ENCODE measurements at regions not wholly inside any gene's neighbourhood (a gene's known extent, or its start where the extent isn't known, plus 50 kb on each side); places are given as distances from the start of the nearest gene placed in this dataset.
A peak's percentile ranks its signal among the peaks of the same experiment; 100 is the strongest.
"Not testable (repeated sequence)": the region's sequence is repeated elsewhere in the genome, so short reads cannot be mapped to it uniquely, and the experiment has no call there.

DNA sequence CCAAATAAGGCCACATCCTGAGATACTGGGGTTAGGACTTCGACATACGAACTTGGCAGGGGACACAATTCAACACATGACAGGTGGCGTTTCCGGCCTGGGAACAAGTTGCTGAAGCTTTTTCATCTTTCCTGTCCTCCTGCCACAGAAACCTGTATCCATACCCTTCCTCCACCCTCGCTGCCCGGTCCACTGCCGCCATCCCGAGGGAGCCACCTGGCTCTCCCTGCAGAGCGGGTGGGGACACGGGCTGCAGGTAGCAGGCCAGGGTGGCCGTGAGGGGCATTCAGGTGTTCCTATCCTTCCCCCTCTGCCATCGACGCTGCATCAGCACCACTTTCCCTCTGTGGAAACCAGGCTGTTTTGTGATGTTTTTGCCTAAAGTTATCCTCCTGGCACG, 74.4 kb upstream of the TWIST2 start:
- no peak for DNase-seq
- no peaks in the 10 kb centered on the region for H3K27me3 ChIP-seq
- 0 out of 2 replicates have a peak, but pooled peaks cover 3% of the 10 kb centered on the region for H3K9me3 ChIP-seq (replicated peaks)
- no peak overlapping the region for H3K27ac ChIP-seq
- no peak overlapping the region for H3K4me3 ChIP-seq
- H3K4me1 ChIP-seq: no peaks in the 10 kb centered on the region
- no peaks in the 10 kb centered on the region for H3K36me3 ChIP-seq

DNA sequence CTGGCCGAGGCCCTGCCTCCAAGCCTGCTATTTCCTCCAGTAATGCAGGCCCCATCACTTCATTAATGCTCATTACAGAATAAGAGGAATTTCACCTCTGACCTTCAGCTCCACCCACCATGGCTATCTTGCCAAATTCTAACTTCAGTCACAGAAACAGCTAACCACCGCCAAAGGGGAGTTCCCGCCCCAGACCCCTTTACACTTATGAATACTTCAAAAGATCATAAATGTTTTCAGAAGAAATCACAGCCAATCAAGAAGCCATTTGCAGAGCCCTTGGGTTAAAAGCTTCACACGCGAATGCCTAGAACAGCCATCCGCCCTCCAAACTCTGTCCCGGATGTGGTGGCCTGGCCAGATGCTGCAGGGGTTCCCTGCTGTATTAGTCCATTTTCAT, 73.8 kb upstream of the TWIST2 start:
- Histone ChIP-seq H3K9me3 (replicated peaks) (no peaks in the 10 kb centered on the region), H3K27ac (no peak overlapping the region), H3K4me3 (no peak overlapping the region), H3K4me1 (no peaks in the 10 kb centered on the region), H3K27me3 (no peaks in the 10 kb centered on the region), H3K36me3 (no peaks in the 10 kb centered on the region)
- no peak for DNase-seq

DNA sequence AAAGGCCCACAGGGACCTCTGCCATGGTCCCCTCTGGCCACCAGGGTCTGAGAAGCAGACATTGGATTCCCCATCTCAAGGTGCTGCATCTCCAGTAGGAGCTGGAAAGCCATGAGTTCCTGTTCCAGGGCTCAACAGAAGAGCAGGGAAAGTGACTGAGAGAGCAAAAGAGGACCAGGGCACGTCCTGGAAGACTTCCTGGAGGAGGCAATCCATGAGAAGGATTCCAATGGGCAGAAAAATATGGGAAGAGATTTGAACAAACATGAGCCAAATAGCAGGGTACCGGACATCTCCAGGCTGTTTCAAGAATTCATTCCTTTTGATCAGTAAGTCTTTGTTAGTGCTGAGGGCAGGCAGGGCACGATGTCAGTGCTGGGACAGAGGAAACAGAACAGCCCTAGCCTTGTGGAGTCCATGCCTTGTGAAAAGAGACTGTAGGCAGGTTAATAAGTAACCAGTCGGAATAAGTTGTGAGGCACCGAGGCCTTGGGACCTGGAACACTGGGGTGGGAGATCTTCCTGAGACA, 72.8 kb upstream of the TWIST2 start:
- H3K4me1 ChIP-seq: no peaks in the 10 kb centered on the region
- H3K9me3 ChIP-seq (replicated peaks): no peaks in the 10 kb centered on the region
- DNase-seq: no peak
- no peak overlapping the region for H3K4me3 ChIP-seq
- H3K36me3 ChIP-seq: no peaks in the 10 kb centered on the region
- no peaks in the 10 kb centered on the region for H3K27me3 ChIP-seq
- no peak overlapping the region for H3K27ac ChIP-seq

DNA sequence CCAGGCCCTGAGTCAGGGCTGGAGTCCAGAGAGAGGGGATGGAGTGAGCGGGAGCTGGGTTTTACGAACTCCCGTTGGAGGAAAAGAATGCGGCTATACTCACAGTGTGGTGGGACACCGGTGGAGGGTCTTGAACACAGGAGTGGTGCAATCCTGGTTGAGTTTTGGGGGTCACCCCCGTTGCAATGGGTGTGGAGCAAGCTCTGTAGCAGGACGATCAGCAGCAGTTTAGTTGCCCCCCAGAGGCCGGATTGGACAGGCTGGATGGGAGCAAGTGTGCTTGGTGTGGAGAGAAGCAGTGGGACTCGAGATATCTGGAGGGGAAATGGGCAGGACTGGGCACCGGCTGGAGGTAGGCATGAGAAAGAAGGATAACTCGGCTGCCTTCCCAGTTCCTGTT, 72.3 kb upstream of the TWIST2 start:
- no peak overlapping the region for H3K27ac ChIP-seq
- H3K4me3 ChIP-seq: no peak overlapping the region
- no peak for DNase-seq
- no peaks in the 10 kb centered on the region for H3K36me3 ChIP-seq
- H3K4me1 ChIP-seq: no peaks in the 10 kb centered on the region
- no peaks in the 10 kb centered on the region for H3K9me3 ChIP-seq (replicated peaks)
- H3K27me3 ChIP-seq: no peaks in the 10 kb centered on the region

DNA sequence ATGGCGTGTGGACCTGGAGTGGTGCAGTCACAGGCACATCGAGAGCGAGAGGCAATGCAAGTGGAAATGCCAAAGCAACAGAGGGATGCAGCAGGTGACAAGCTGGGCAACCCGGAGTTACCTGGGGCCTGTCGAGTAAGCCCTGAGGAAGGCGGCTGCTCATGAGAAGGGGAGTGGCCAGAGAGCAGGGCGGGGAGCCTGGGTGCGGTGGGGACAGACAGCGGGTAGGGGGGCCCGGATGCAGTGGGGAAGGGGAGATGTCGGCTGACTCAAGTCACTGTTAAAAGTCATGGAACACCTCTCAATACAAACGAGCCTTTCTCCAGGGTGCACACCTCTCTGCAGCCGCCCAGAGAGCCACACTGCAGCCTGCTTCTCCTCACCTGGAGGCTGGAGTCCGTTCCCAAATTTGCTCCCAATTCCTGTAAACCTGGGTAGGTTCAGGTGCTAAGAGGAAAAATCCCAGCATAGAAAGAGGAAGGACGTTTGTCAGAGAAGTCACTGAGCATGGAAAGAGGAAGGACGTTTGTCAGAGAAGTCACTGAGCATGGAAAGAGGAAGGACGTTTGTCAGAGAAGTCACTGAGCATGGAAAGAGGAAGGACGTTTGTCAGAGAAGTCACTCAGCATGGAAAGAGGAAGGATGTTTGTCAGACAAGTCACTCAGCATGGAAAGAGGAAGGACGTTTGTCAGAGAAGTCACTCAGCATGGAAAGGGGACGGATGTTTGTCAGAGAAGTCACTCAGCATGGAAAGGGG, 71.7 kb upstream of the TWIST2 start:
- H3K4me3 ChIP-seq: no peak overlapping the region
- DNase-seq: no peak
- no peaks in the 10 kb centered on the region for H3K27me3 ChIP-seq
- H3K9me3 ChIP-seq (replicated peaks): no peaks in the 10 kb centered on the region; the same call in 1 of the 2 replicates
- no peaks in the 10 kb centered on the region for H3K36me3 ChIP-seq
- H3K4me1 ChIP-seq: no peaks in the 10 kb centered on the region
- H3K27ac ChIP-seq: no peak overlapping the region

DNA sequence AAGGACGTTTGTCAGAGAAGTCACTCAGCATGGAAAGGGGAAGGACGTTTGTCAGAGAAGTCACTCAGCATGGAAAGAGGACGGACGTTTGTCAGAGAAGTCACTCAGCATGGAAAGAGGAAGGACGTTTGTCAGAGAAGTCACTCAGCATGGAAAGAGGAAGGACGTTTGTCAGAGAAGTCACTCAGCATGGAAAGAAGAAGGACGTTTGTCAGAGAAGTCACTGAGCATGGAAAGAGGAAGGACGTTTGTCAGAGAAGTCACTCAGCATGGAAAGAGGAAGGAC, 71.2 kb upstream of the TWIST2 start:
- H3K4me1 ChIP-seq; DNase-seq; H3K9me3 ChIP-seq (replicated peaks): not testable (repeated sequence)

DNA sequence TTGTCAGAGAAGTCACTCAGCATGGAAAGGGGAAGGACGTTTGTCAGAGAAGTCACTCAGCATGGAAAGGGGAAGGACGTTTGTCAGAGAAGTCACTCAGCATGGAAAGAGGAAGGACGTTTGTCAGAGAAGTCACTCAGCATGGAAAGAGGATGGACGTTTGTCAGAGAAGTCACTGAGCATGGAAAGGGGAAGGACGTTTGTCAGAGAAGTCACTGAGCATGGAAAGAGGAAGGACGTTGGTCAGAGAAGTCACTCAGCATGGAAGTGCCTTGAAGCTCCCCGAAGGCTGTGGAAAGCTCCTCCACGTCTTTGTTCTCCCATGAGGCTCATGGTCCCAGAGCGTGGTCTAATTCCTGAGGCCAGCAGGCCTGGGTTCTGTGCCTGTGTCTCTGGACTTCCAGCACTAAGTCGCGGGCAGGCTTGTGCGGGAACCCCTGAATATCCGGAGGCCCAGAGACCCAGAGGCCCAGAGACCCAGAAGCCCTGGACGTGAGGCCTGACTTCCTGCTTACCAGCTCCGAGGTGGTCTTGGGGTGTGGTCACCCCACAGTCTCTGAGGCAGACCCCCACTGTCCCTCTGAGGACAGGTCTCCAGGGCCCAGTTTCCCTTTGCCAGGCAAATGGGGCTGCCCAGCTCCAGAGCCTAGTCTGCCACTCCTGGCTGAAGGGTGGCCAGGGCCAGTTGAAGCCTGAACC, 70.4 kb upstream of the TWIST2 start:
- H3K9me3 ChIP-seq (replicated peaks): no peaks in the 10 kb centered on the region; the same call in 1 of the 2 replicates
- no peaks in the 10 kb centered on the region for H3K36me3 ChIP-seq
- H3K4me1 ChIP-seq: no peaks in the 10 kb centered on the region
- H3K27me3 ChIP-seq: no peaks in the 10 kb centered on the region
- no peak overlapping the region for H3K27ac ChIP-seq
- no peak overlapping the region for H3K4me3 ChIP-seq
- no peak for DNase-seq

More for the DNA sequence above, 71.2 kb upstream of the TWIST2 start:
- not testable (repeated sequence) for H3K27ac ChIP-seq, H3K4me3 ChIP-seq, H3K36me3 ChIP-seq, H3K27me3 ChIP-seq

DNA sequence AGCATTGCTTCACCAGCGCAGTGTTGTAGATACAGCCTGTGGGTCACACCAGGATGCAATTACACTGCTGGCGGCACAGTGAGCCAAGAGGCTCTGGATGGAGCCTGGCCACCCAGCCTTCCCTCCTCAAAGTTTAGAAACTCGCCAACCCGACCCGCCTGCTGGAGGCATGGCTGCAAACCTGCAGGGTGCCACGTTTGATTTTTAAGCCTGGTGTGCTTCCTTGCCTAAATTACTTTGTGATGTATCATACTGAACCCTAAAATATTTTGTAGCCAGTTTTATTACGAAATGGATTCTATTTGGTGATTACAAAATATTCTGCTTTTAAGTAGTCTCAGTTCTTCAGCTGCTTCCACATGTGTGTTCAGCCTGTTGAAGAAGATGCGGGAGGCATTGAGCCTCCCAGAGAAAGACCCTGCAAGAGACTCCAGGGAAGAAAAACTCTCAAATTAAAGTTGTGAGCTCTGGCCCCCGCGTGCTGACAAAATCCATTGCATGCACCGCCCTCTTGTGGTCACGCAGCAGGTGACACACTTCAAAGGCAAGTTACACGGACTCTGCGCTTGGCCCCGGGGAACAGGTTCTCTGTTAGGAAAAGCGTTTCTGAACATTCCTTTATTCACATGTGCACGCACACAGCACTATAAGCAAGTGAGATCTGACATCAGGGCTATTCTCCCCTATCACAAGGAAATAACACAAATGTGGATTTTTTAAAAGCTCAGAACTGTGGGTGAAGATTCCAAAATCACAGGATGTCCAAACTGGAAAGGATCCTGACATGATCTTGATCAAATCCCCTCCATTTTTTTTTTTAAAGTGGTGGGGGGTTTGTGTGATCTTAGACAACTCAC, 63.0 kb upstream of the TWIST2 start:
- DNase-seq: peak; percentile 58 to 80
- Histone ChIP-seq H3K4me1 (no peaks in the 10 kb centered on the region), H3K9me3 (replicated peaks) (no peaks in the 10 kb centered on the region; the same call in 1 of the 2 replicates)

DNA sequence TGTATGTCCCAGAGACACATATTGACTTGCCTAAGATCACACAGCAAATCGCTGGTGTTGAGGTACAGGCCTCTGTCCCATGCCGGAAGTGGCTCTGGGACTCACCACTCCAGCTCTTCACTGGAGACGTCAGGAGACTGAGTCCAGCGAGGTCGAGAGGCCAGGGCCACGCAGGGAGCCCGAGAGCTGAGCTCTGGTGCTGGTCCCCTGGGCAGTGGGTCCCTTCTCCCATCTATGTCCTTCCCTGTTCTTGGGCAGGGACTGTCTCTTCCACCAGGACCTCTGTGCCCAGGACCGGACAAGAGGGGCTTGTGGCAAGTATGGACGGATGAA, 62.4 kb upstream of the TWIST2 start:
- Histone ChIP-seq H3K27ac (no peak overlapping the region), H3K36me3 (no peaks in the 10 kb centered on the region), H3K4me3 (no peak overlapping the region), H3K27me3 (peaks cover 22% of the 10 kb centered on the region), H3K4me1 (no peaks in the 10 kb centered on the region), H3K9me3 (replicated peaks) (no peaks in the 10 kb centered on the region; the same call in 1 of the 2 replicates)
- no peak for DNase-seq

More for the DNA sequence above, 63.0 kb upstream of the TWIST2 start:
- no peak overlapping the region for H3K4me3 ChIP-seq
- H3K36me3 ChIP-seq: no peaks in the 10 kb centered on the region
- peaks cover 22% of the 10 kb centered on the region for H3K27me3 ChIP-seq
- H3K27ac ChIP-seq: no peak overlapping the region

DNA sequence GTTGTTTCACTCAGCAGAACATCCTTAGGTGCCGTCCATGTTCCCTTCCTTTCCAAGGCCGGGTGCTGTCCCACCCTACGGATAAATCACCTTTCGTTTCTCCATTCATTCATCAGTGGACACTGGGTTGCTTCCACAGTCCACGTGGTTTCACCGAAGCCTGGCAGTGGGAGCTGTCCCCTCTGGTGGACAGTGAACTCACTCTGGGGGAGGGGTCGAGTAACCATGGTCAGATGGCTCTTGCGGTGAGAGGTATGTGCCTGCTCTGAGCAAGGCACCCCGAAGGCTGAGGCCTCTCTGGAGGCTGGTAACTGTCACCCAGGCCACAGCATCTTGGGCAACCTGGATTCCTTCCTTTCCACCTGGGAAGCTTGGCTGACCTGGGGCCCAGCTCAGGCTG, 61.5 kb upstream of the TWIST2 start:
- H3K4me3 ChIP-seq: no peak overlapping the region

DNA sequence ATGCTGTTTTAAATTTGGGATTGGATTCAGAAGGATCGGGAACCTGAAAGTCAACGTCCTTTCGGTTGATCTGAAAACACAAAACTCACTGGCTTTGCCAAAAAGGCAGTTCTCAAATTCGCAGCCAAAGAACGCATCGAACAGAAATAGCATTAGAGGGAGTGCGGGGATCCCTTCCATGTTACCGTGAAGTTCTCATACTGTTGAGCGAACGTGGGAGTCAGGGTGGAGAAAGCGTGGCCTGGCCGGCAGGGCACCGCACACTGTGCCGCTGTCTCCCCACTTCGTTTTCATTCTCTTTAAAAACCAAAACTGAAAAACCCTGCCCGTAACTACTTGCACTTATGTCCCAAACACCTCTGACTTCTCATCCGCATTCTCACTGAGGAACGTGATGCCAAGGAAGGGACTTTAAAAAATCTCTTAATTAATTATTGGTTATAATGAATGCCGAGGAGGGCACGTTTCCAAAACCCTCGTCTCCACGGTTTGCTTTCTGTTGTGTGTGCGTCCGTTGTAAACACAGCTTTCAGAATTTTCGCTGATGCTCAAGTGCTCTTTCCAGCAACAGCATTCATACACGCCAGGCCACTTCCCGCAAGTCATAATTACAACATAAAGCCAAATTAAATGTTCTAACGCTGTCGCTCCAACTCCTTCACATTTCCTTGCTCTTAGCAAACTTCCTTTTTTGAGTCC, 60.9 kb upstream of the TWIST2 start:
- Histone ChIP-seq H3K4me3 (no peak overlapping the region), H3K27me3 (peaks cover 22% of the 10 kb centered on the region), H3K9me3 (replicated peaks) (no peaks in the 10 kb centered on the region), H3K27ac (no peak overlapping the region), H3K4me1 (no peaks in the 10 kb centered on the region), H3K36me3 (no peaks in the 10 kb centered on the region)
- DNase-seq: no peak

More for the DNA sequence above, 61.5 kb upstream of the TWIST2 start:
- no peaks in the 10 kb centered on the region for H3K4me1 ChIP-seq
- no peaks in the 10 kb centered on the region for H3K9me3 ChIP-seq (replicated peaks)
- no peaks in the 10 kb centered on the region for H3K36me3 ChIP-seq
- H3K27ac ChIP-seq: no peak overlapping the region
- DNase-seq: no peak
- peaks cover 22% of the 10 kb centered on the region for H3K27me3 ChIP-seq

DNA sequence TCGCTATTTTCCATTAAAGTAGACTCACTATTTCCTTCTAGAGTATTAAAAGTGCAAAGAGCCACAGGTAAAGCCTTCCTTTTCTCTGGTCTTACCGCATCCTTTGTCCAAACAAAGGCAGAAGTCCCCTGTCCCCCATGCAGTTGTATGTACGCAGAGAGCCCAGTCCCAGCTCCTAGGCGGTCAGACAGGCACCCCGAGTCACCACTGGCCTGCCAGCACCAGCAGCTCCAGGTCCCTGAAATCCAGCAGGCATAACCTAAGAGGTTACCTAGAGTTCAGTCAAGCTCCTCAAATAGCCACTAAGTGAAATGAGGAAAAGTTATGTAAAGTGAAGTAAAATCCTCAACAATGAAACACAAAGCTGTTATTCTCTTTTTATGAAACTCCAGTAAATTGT, 60.4 kb upstream of the TWIST2 start:
- Histone ChIP-seq H3K4me1 (no peaks in the 10 kb centered on the region), H3K36me3 (no peaks in the 10 kb centered on the region), H3K4me3 (no peak overlapping the region), H3K27me3 (peaks cover 26% of the 10 kb centered on the region), H3K27ac (no peak overlapping the region), H3K9me3 (replicated peaks) (no peaks in the 10 kb centered on the region)
- DNase-seq: no peak

DNA sequence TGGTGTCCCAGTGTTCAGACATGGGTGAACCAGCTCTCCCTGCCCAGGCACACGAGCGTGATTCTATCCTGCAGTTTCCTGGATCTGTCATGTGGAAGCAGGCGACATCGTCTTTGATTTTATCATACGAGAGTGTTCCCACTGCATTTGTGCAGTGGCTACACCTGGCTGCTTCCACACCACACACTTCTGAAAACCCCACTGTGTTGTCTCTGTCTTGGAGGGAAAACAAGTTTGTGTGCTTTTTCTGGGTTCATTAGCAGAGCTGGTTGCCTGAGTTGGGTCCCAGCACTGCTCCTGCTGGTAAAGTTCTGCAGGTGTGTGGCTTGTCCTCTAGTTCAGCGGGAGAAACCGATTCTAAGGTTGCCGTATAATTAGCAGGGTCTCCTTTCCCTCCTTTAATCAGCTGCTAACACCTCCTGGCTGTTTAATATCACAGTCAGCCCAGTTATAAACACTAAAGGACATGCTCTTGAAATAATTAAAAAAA, 58.5 kb upstream of the TWIST2 start:
- Histone ChIP-seq H3K4me3 (no peak overlapping the region), H3K27me3 (peaks cover 26% of the 10 kb centered on the region)

DNA sequence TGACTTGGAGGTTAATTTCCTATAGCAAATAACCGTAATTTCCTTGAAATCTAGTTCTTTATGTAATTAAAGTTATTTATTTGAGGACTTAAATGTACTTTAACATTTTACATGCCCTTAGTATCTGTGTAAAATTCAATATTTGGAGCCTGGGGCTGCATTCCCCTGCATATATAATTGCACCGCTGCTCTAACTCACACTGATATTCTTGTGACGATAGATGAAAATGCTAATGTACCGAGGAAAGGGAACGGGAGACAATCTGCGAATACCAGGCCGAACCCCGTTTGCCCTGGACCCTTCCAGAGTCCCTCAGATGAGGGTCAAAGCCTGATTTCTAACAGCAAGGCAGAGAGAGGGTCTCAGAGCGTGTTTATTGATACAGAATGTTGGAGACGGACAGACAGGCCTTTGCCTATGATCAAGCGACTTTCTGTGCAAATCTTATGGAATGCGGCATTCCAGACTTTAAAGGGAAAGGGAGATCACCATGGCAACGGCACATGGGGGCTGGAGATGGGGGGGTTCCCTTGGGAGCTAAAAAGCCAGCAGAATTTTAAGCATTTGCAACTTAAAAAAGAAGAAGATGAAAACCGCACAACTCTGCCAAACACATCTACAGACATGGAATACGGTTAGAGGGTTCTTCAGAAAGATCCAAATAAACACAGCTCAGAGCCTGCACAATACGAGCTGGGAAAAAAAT, 57.6 kb upstream of the TWIST2 start:
- no peaks in the 10 kb centered on the region for H3K4me1 ChIP-seq
- peaks cover 21% of the 10 kb centered on the region for H3K27me3 ChIP-seq
- H3K27ac ChIP-seq: no peak overlapping the region
- H3K36me3 ChIP-seq: no peaks in the 10 kb centered on the region
- no peak overlapping the region for H3K4me3 ChIP-seq
- no peak for DNase-seq
- no peaks in the 10 kb centered on the region for H3K9me3 ChIP-seq (replicated peaks)

More for the DNA sequence above, 58.5 kb upstream of the TWIST2 start:
- no peaks in the 10 kb centered on the region for H3K36me3 ChIP-seq
- DNase-seq: no peak
- no peaks in the 10 kb centered on the region for H3K4me1 ChIP-seq
- no peak overlapping the region for H3K27ac ChIP-seq
- H3K9me3 ChIP-seq (replicated peaks): no peaks in the 10 kb centered on the region
